ENCODE measurements at regions not wholly inside any gene's neighbourhood (a gene's known extent, or its start where the extent isn't known, plus 50 kb on each side); places are given as distances from the start of the nearest gene placed in this dataset.

DNA sequence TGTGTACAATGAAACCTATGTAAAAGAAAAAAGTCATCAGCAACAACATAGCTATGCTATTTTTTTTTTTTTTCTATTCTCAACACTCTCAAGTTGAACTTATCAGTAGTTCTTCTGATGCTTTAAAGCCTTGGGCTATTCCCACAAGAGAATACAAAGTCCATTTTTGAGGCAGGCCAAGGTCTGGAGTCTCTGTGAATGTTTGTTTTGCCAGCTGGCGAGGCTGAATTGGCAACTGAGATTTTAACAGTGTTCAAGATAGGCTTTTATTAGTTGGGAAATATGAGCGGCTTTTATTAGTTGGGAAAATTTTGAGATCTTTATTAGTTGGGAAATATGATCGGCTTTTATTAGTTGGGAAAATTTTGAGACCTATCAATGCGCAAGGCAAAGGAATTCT, 336.6 kb downstream of the SLITRK2 start:
- TF ChIP-seq, protein P1, sequence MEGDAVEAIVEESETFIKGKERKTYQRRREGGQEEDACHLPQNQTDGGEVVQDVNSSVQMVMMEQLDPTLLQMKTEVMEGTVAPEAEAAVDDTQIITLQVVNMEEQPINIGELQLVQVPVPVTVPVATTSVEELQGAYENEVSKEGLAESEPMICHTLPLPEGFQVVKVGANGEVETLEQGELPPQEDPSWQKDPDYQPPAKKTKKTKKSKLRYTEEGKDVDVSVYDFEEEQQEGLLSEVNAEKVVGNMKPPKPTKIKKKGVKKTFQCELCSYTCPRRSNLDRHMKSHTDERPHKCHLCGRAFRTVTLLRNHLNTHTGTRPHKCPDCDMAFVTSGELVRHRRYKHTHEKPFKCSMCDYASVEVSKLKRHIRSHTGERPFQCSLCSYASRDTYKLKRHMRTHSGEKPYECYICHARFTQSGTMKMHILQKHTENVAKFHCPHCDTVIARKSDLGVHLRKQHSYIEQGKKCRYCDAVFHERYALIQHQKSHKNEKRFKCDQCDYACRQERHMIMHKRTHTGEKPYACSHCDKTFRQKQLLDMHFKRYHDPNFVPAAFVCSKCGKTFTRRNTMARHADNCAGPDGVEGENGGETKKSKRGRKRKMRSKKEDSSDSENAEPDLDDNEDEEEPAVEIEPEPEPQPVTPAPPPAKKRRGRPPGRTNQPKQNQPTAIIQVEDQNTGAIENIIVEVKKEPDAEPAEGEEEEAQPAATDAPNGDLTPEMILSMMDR (conservative IDR thresholded peaks at IDR 0.05), result no peak
- TF ChIP-seq EZH2 (IDR thresholded peaks at IDR 0.05; ENCODE audit: low read depth), result no peak

Measured in PC-9 (cell line).